PC-9 (cell line): ENCODE measurements at regions not wholly inside any gene's neighbourhood (a gene's known extent, or its start where the extent isn't known, plus 50 kb on each side); places are given as distances from the start of the nearest gene placed in this dataset.

ENCODE experiments used
- BruUV-seq: library from RNA; stranded (reverse); fragments of 400-500 nt; replicated peaks from 2 replicates; lab custom pipeline; 2021; lab: Mats Ljungman, UMichigan
- CTCF ChIA-PET: fragments of 300-600 bp; sonication (Branson Sonifier 250); formaldehyde crosslinking; loops from one replicate; lab custom pipeline; 2022; ENCODE audit warnings: antibody characterized with exemption; lab: Charles Lee
- POLR2A ChIA-PET: fragments of 300-600 bp; sonication (Branson Sonifier 250); formaldehyde crosslinking; loops from one replicate; lab custom pipeline; 2022; ENCODE audit warnings: antibody characterized with exemption; ENCODE audit not compliant: unreplicated experiment; lab: Charles Lee
- DNase-seq, 2 experiments: peaks; one replicate each; pipeline versions ENCODE4 v3.0.0 to v3.0.0-alpha.2; 2015 to 2022; ENCODE audit warnings: mixed read lengths in 1 of 2
- H2AFZ ChIP-seq: fragments of 200-600 bp; sonication (generic); 2 replicates; pipeline ENCODE4 v1.8.1; 2017; ENCODE audit warnings: antibody characterized with exemption
- H3F3A ChIP-seq: fragments of 200-600 bp; sonication (generic); 2 replicates; pipeline ENCODE4 v1.8.1; 2017; ENCODE audit warnings: antibody characterized with exemption, mild to moderate bottlenecking, low read depth; ENCODE audit not compliant: insufficient read depth
- H3K27ac ChIP-seq: fragments of 200-600 bp; sonication (generic); 2 replicates; pipeline ENCODE4 v1.6.1; 2016; ENCODE audit warnings: mixed run types
- H3K27me3 ChIP-seq: fragments of 200-600 bp; sonication (generic); 2 replicates; pipeline ENCODE4 v1.6.1; 2016; ENCODE audit warnings: low read depth, mixed run types; ENCODE audit not compliant: insufficient read depth
- H3K36me3 ChIP-seq: fragments of 200-600 bp; sonication (generic); 2 replicates; pipeline ENCODE4 v1.6.1; 2016; ENCODE audit warnings: low read depth, mixed run types
- H3K4me1 ChIP-seq: fragments of 200-600 bp; sonication (generic); replicated peaks from 2 replicates; pipeline ENCODE4 v1.6.1; 2016; ENCODE audit warnings: mixed run types; ENCODE audit not compliant: insufficient read depth
- H3K4me2 ChIP-seq: fragments of 200-600 bp; sonication (generic); 2 replicates; pipeline ENCODE4 v1.6.1; 2017; ENCODE audit warnings: mixed run types
- H3K4me3 ChIP-seq: fragments of 200-600 bp; sonication (generic); 2 replicates; pipeline ENCODE4 v1.6.1; 2016; ENCODE audit warnings: mixed run types
- H3K79me2 ChIP-seq: fragments of 200-600 bp; sonication (generic); 2 replicates; pipeline ENCODE4 v1.6.1; 2017; ENCODE audit warnings: low read depth, mixed run types
- H3K9me2 ChIP-seq: fragments of 200-600 bp; sonication (generic); 2 replicates; pipeline ENCODE4 v1.8.1; 2017; ENCODE audit warnings: mild to moderate bottlenecking; ENCODE audit not compliant: insufficient read depth
- H3K9me3 ChIP-seq: fragments of 200-600 bp; sonication (generic); 2 replicates; pipeline ENCODE4 v1.8.1; 2016; ENCODE audit warnings: low read depth; ENCODE audit not compliant: insufficient read depth
- H4K20me1 ChIP-seq: fragments of 200-600 bp; sonication (generic); 2 replicates; pipeline ENCODE4 v1.8.1; 2017; ENCODE audit not compliant: insufficient read depth
- EZH2 ChIP-seq: fragments of 200-600 bp; sonication (generic); IDR thresholded peaks from 2 replicates; pipeline ENCODE4 v1.8.0; 2017; ENCODE audit warnings: antibody characterized with exemption, low read depth
- intact Hi-C: fragments of 100-400 bp; cut with micrococcal nuclease; formaldehyde crosslinking; loops from one replicate; pipeline ENCODE4 v1.10.0; 2022; ENCODE audit not compliant: unreplicated experiment
- TF ChIP-seq, protein P1 (sequence below): fragments of 200-600 bp; sonication (generic); conservative IDR thresholded peaks from 2 replicates; pipeline ENCODE4 v1.6.1; 2017; ENCODE audit warnings: mixed run types, antibody characterized with exemption, mild to moderate bottlenecking, moderate library complexity

GRCh38 chr12:90627180-90627896 lies 327.6 kb downstream of the CCER1 start:
- no peak for DNase-seq
- H3F3A ChIP-seq, result no peaks in the 10 kb centered on the region
- BruUV-seq, result no TSS peak

DNA sequence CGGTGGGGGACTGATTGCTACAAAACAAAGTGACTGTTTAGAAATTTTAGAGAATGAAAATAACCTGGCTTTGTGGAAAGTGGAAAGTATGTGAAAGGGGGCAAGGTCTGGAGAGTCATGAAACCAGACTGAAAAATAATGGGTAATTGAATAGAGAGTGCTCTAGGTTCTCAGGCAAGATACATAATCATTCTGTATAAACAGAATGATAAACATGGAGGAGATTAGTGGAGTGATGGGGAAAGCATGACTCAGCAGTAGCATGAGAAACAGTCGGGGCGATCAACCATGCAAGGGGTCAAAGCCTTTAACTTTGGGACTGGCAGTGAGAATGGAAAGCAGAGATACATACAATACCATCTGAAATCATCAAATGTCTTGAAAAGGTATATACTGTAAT lies 332.5 kb downstream of the CCER1 start:
- no peaks in the 10 kb centered on the region for H3K36me3 ChIP-seq
- H4K20me1 ChIP-seq, result no peaks in the 10 kb centered on the region
- no TSS peak for BruUV-seq
- H3K4me3 ChIP-seq, result no peak overlapping the region
- no peak overlapping the region for H3K4me2 ChIP-seq
- intact Hi-C loops, result no loop called here
- 0 out of 2 replicates have a peak overlapping the region, but pooled peaks have one; percentile 53 for H2AFZ ChIP-seq
- H3K79me2 ChIP-seq, result no peaks in the 10 kb centered on the region
- no peaks in the 10 kb centered on the region for H3F3A ChIP-seq
- H3K27ac ChIP-seq, result no peak overlapping the region
- CTCF ChIA-PET, result interaction anchor here (0.5 kb wide), 1 partner anchor 60 kb away, joined by 4 read pairs; no protein-coding TSS in a partner anchor
- POLR2A ChIA-PET, result no interaction called here
- H3K4me1 ChIP-seq, result no peaks in the 10 kb centered on the region
- DNase-seq, result no peak
- no peaks in the 10 kb centered on the region; the same call in 1 of the 2 replicates for H3K9me2 ChIP-seq
- H3K27me3 ChIP-seq, result no peaks in the 10 kb centered on the region
- 0 out of 2 replicates have a peak, but pooled peaks cover 2% of the 10 kb centered on the region for H3K9me3 ChIP-seq
- TF ChIP-seq, protein P1, sequence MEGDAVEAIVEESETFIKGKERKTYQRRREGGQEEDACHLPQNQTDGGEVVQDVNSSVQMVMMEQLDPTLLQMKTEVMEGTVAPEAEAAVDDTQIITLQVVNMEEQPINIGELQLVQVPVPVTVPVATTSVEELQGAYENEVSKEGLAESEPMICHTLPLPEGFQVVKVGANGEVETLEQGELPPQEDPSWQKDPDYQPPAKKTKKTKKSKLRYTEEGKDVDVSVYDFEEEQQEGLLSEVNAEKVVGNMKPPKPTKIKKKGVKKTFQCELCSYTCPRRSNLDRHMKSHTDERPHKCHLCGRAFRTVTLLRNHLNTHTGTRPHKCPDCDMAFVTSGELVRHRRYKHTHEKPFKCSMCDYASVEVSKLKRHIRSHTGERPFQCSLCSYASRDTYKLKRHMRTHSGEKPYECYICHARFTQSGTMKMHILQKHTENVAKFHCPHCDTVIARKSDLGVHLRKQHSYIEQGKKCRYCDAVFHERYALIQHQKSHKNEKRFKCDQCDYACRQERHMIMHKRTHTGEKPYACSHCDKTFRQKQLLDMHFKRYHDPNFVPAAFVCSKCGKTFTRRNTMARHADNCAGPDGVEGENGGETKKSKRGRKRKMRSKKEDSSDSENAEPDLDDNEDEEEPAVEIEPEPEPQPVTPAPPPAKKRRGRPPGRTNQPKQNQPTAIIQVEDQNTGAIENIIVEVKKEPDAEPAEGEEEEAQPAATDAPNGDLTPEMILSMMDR, result no peak
- TF ChIP-seq EZH2, result no peak

More at GRCh38 chr12:90627180-90627896, 327.6 kb downstream of the CCER1 start:
- no peak overlapping the region for H2AFZ ChIP-seq
- no peaks in the 10 kb centered on the region for H3K9me3 ChIP-seq
- H3K4me1 ChIP-seq, result no peaks in the 10 kb centered on the region
- no peak overlapping the region for H3K4me3 ChIP-seq
- ChIA-PET POLR2A (no interaction called here), CTCF (no interaction called here)
- TF ChIP-seq, protein P1, result no peak
- TF ChIP-seq EZH2, result no peak
- no peak overlapping the region for H3K27ac ChIP-seq
- no peaks in the 10 kb centered on the region for H3K36me3 ChIP-seq
- H3K27me3 ChIP-seq, result no peaks in the 10 kb centered on the region
- intact Hi-C loops, result no loop called here
- no peaks in the 10 kb centered on the region; the same call in 1 of the 2 replicates for H3K9me2 ChIP-seq
- H3K79me2 ChIP-seq, result no peaks in the 10 kb centered on the region
- no peaks in the 10 kb centered on the region for H4K20me1 ChIP-seq
- no peak overlapping the region for H3K4me2 ChIP-seq

GRCh38 chr12:90621927-90622326 lies 333.0 kb downstream of the CCER1 start:
- no peaks in the 10 kb centered on the region for H3K4me1 ChIP-seq
- H3K9me2 ChIP-seq, result no peaks in the 10 kb centered on the region; the same call in 1 of the 2 replicates
- 0 out of 2 replicates have a peak, but pooled peaks cover 2% of the 10 kb centered on the region for H3K9me3 ChIP-seq
- 0 out of 2 replicates have a peak overlapping the region, but pooled peaks have one; percentile 53 for H2AFZ ChIP-seq
- H3F3A ChIP-seq, result no peaks in the 10 kb centered on the region
- DNase-seq, result no peak
- intact Hi-C loops, result no loop called here
- H3K79me2 ChIP-seq, result no peaks in the 10 kb centered on the region
- H3K4me2 ChIP-seq, result no peak overlapping the region
- H3K27ac ChIP-seq, result no peak overlapping the region
- BruUV-seq, result no TSS peak
- ChIA-PET POLR2A (no interaction called here), CTCF (interaction anchor here (0.5 kb wide), 1 partner anchor 59 kb away, joined by 4 read pairs; no protein-coding TSS in a partner anchor)
- no peaks in the 10 kb centered on the region for H4K20me1 ChIP-seq
- no peaks in the 10 kb centered on the region for H3K27me3 ChIP-seq
- no peak overlapping the region for H3K4me3 ChIP-seq
- H3K36me3 ChIP-seq, result no peaks in the 10 kb centered on the region
- TF ChIP-seq EZH2, result no peak
- TF ChIP-seq, protein P1, result no peak
